Mesenchymal stem cell (in vitro differentiated cells and primary cell): ENCODE measurements at regions not wholly inside any gene's neighbourhood (a gene's known extent, or its start where the extent isn't known, plus 50 kb on each side); places are given as distances from the start of the nearest gene placed in this dataset.

Experiments used
- DNase-seq: peaks from one replicate; pipeline ENCODE4 v3.0.0-alpha.2; 2013
- H2AFZ ChIP-seq: one replicate; pipeline ENCODE4 v1.6.1; 2013; ENCODE audit warnings: low read depth, mild to moderate bottlenecking, control low read depth, inconsistent platforms, low read length, moderate library complexity
- H2AK5ac ChIP-seq: 2 replicates; pipeline ENCODE4 v1.6.1; 2013; ENCODE audit warnings: low read length, moderate library complexity, mild to moderate bottlenecking, inconsistent platforms; ENCODE audit not compliant: severe bottlenecking
- H2BK120ac ChIP-seq: one replicate; pipeline ENCODE4 v1.6.1; 2013; ENCODE audit warnings: low read depth, mild to moderate bottlenecking, inconsistent platforms, low read length, moderate library complexity
- H2BK12ac ChIP-seq, 2 experiments: one replicate each; pipeline ENCODE4 v1.6.1; 2013; ENCODE audit warnings: inconsistent platforms in 2 of 2, low read length in 2 of 2, mild to moderate bottlenecking in 2 of 2, moderate library complexity in 2 of 2, control low read depth in 1 of 2
- H2BK15ac ChIP-seq: one replicate; pipeline ENCODE4 v1.6.1; 2013; ENCODE audit warnings: mild to moderate bottlenecking, low read depth, inconsistent platforms; ENCODE audit not compliant: poor library complexity, severe bottlenecking
- H2BK5ac ChIP-seq: 2 replicates; pipeline ENCODE4 v1.6.1; 2013; ENCODE audit warnings: low read depth, mild to moderate bottlenecking, low read length, control low read depth, inconsistent platforms; ENCODE audit not compliant: poor library complexity, severe bottlenecking
- H3K14ac ChIP-seq, 2 experiments: one replicate each; pipeline ENCODE4 v1.6.1; 2013; ENCODE audit warnings: inconsistent platforms in 2 of 2, low read length in 2 of 2, control low read depth in 1 of 2, mild to moderate bottlenecking in 1 of 2, moderate library complexity in 1 of 2
- H3K18ac ChIP-seq, 2 experiments: one replicate each; pipeline ENCODE4 v1.6.1; 2013; ENCODE audit warnings: inconsistent platforms in 2 of 2, low read length in 2 of 2, control low read depth in 1 of 2, low read depth in 1 of 2, mild to moderate bottlenecking in 1 of 2
- H3K23ac ChIP-seq, 2 experiments: one replicate each; pipeline ENCODE4 v1.6.1; 2013; ENCODE audit warnings: inconsistent platforms in 2 of 2, low read length in 2 of 2, mild to moderate bottlenecking in 2 of 2, moderate library complexity in 2 of 2, control low read depth in 1 of 2
- H3K27ac ChIP-seq: 2 replicates; pipeline ENCODE4 v1.5.1; 2013; ENCODE audit warnings: mild to moderate bottlenecking, moderate library complexity, low read length, control low read depth, inconsistent platforms; ENCODE audit not compliant: poor library complexity, severe bottlenecking
- H3K27me3 ChIP-seq, 2 experiments: 2 replicates each; pipeline versions ENCODE4 v1.6.1 to v1.7.0; 2013; ENCODE audit warnings: low read length in 2 of 2, mild to moderate bottlenecking in 2 of 2, moderate library complexity in 2 of 2, control low read depth in 1 of 2, inconsistent platforms in 1 of 2; ENCODE audit not compliant: control insufficient read depth in 1 of 2, insufficient read depth in 1 of 2
- H3K36me3 ChIP-seq, 2 experiments: 2 replicates each; pipeline versions ENCODE4 v1.6.1 to v1.7.0; 2013; ENCODE audit warnings: low read length in 2 of 2, control low read depth in 1 of 2, inconsistent platforms in 1 of 2, low read depth in 1 of 2, mild to moderate bottlenecking in 1 of 2; ENCODE audit not compliant: insufficient read depth in 2 of 2, control insufficient read depth in 1 of 2
- H3K4ac ChIP-seq, 2 experiments: one replicate each; pipeline ENCODE4 v1.6.1; 2013; ENCODE audit warnings: inconsistent platforms in 2 of 2, low read length in 2 of 2, mild to moderate bottlenecking in 2 of 2, moderate library complexity in 2 of 2, control low read depth in 1 of 2, low read depth in 1 of 2
- H3K4me1 ChIP-seq: 2 replicates; pipeline ENCODE4 v1.6.1; 2013; ENCODE audit warnings: low read depth, low read length, control low read depth; ENCODE audit not compliant: control insufficient read depth, insufficient read depth
- H3K4me2 ChIP-seq: 2 replicates; pipeline ENCODE4 v1.6.1; 2013; ENCODE audit warnings: low read length, mild to moderate bottlenecking, inconsistent platforms; ENCODE audit not compliant: poor library complexity, severe bottlenecking
- H3K4me3 ChIP-seq, 2 experiments: 2 replicates each; pipeline versions ENCODE4 v1.5.1 to v1.7.0; 2013; ENCODE audit warnings: low read length in 2 of 2, mild to moderate bottlenecking in 2 of 2, control low read depth in 1 of 2, low read depth in 1 of 2; ENCODE audit not compliant: insufficient read depth in 1 of 2
- H3K79me1 ChIP-seq: replicated peaks from 2 replicates; pipeline ENCODE4 v1.6.1; 2013; ENCODE audit warnings: mild to moderate bottlenecking, control low read depth, low read length, inconsistent platforms; ENCODE audit not compliant: poor library complexity, severe bottlenecking
- H3K9ac ChIP-seq: 2 replicates; pipeline ENCODE4 v1.7.0; 2013; ENCODE audit warnings: mild to moderate bottlenecking, low read length, moderate library complexity
- H3K9me3 ChIP-seq: 2 replicates; pipeline ENCODE4 v1.7.0; 2013; ENCODE audit warnings: mild to moderate bottlenecking, low read length; ENCODE audit not compliant: control insufficient read depth
- H4K8ac ChIP-seq: one replicate; pipeline ENCODE4 v1.6.1; 2013; ENCODE audit warnings: inconsistent platforms, mild to moderate bottlenecking, low read length, moderate library complexity
- H4K91ac ChIP-seq: one replicate; pipeline ENCODE4 v1.6.1; 2013; ENCODE audit warnings: mild to moderate bottlenecking, low read length, inconsistent platforms
- WGBS: methylation state at CpG from one replicate; pipeline ENCODE4 v1.1.7; 2013; ENCODE audit warnings: mixed read lengths; 5-methylcytosine and 5-hydroxymethylcytosine counted together

- Histone ChIP-seq H3K79me1 (no peaks in the 10 kb centered on the region), H4K8ac (no peak overlapping the region), H3K4me1 (peaks cover 16% of the 10 kb centered on the region), H3K9me3 (no peaks in the 10 kb centered on the region), H3K9ac (peak overlapping the region; percentile 48), H3K14ac (no peak overlapping the region), H4K91ac (no peak overlapping the region), H2AK5ac (no peak overlapping the region), H3K27me3 (peaks cover 0 to 18% of the 10 kb centered on the region in 2 experiments), H3K27ac (no peak overlapping the region), H3K4me2 (no peak overlapping the region), H2BK15ac (no peak overlapping the region), H2BK12ac (no peak overlapping the region), H2BK5ac (no peak overlapping the region), H2BK120ac (no peak overlapping the region), H3K36me3 (no peaks in the 10 kb centered on the region), H3K23ac (no peak overlapping the region), H2AFZ (no peak overlapping the region), H3K18ac (no peak overlapping the region), H3K4me3 (no peak overlapping the region), H3K4ac (no peak overlapping the region)
- WGBS: 95% methylated on average over 10 of the region's 12 CpGs
- DNase-seq: peak; percentile 33
These were observed 68.5 kb upstream of the DUSP22 start for GRCh38 chr6:223763-224162.

DNA sequence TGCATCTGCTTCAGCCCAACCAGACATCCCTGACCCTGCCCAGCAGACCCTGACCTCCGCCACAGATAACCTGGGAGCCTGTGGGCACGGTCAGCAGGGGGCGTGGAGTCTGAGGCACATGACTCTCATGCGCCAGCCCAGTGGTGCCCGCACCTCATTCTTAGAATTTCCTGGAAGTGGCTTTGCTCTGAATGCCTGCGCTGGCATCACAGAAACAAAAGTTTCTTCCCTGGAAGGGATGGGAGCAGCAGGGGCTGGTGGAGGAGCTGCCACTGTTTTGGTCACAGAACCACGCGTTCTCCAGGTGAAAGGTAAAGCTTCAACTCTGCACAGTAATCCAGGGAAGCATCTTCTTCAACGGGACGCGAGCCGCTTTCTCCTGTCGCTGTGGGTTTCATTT, 67.9 kb upstream of the DUSP22 start:
- no peak overlapping the region for H4K91ac ChIP-seq
- peaks cover 0 to 20% of the 10 kb centered on the region in 2 experiments for H3K27me3 ChIP-seq
- no peak overlapping the region for H2BK5ac ChIP-seq
- no peaks in the 10 kb centered on the region for H3K36me3 ChIP-seq
- no peak overlapping the region for H2AFZ ChIP-seq
- no peaks in the 10 kb centered on the region for H3K79me1 ChIP-seq
- H3K9ac ChIP-seq: peak overlapping the region; percentile 48
- no peak overlapping the region for H2AK5ac ChIP-seq
- no peaks in the 10 kb centered on the region for H3K9me3 ChIP-seq
- no peak overlapping the region for H3K23ac ChIP-seq
- 94% methylated on average over 13 of the region's 13 CpGs for WGBS
- no peak overlapping the region for H2BK120ac ChIP-seq
- H3K4ac ChIP-seq: no peak overlapping the region
- H3K18ac ChIP-seq: no peak overlapping the region
- no peak overlapping the region for H2BK12ac ChIP-seq
- DNase-seq: no peak
- H3K4me2 ChIP-seq: no peak overlapping the region
- no peak overlapping the region for H2BK15ac ChIP-seq
- peaks cover 15% of the 10 kb centered on the region for H3K4me1 ChIP-seq
- no peak overlapping the region for H3K4me3 ChIP-seq
- no peak overlapping the region for H4K8ac ChIP-seq
- H3K14ac ChIP-seq: no peak overlapping the region
- H3K27ac ChIP-seq: no peak overlapping the region

- peaks cover 0 to 22% of the 10 kb centered on the region in 2 experiments for H3K27me3 ChIP-seq
- no peak overlapping the region for H2BK12ac ChIP-seq
- H4K91ac ChIP-seq: no peak overlapping the region
- H3K4me3 ChIP-seq: no peak overlapping the region
- no peaks in the 10 kb centered on the region for H3K79me1 ChIP-seq
- no peak overlapping the region for H3K4ac ChIP-seq
- H3K36me3 ChIP-seq: no peaks in the 10 kb centered on the region
- no peak for DNase-seq
- no peak overlapping the region for H2BK15ac ChIP-seq
- no peak overlapping the region for H3K18ac ChIP-seq
- no peak overlapping the region for H2BK5ac ChIP-seq
- H3K4me2 ChIP-seq: no peak overlapping the region
- no peak overlapping the region for H2AK5ac ChIP-seq
- no peak overlapping the region for H3K9ac ChIP-seq
- WGBS: 91% methylated on average over 20 of the region's 20 CpGs
- H4K8ac ChIP-seq: no peak overlapping the region
- no peaks in the 10 kb centered on the region for H3K9me3 ChIP-seq
- no peak overlapping the region for H3K27ac ChIP-seq
- no peak overlapping the region for H3K23ac ChIP-seq
- H3K14ac ChIP-seq: no peak overlapping the region
- H3K4me1 ChIP-seq: peaks cover 10% of the 10 kb centered on the region
- no peak overlapping the region for H2AFZ ChIP-seq
- H2BK120ac ChIP-seq: no peak overlapping the region
These were observed 67.1 kb upstream of the DUSP22 start for GRCh38 chr6:225121-225721.

GRCh38 chr6:225907-226306, 66.4 kb upstream of the DUSP22 start:
- DNase-seq: no peak
- no peak overlapping the region for H3K27ac ChIP-seq

More at GRCh38 chr6:225907-226306, 66.4 kb upstream of the DUSP22 start:
- peaks cover 0 to 23% of the 10 kb centered on the region in 2 experiments for H3K27me3 ChIP-seq
- no peak overlapping the region for H3K23ac ChIP-seq
- no peak overlapping the region for H2BK120ac ChIP-seq
- no peaks in the 10 kb centered on the region for H3K79me1 ChIP-seq
- peaks cover 8% of the 10 kb centered on the region for H3K4me1 ChIP-seq
- H3K18ac ChIP-seq: no peak overlapping the region
- no peaks in the 10 kb centered on the region for H3K9me3 ChIP-seq
- no peak overlapping the region for H3K9ac ChIP-seq
- no peak overlapping the region for H2AK5ac ChIP-seq
- no peak overlapping the region for H4K8ac ChIP-seq
- H2BK15ac ChIP-seq: no peak overlapping the region
- H2BK5ac ChIP-seq: no peak overlapping the region
- no peak overlapping the region for H2AFZ ChIP-seq
- no peak overlapping the region for H2BK12ac ChIP-seq
- no peak overlapping the region for H3K4me2 ChIP-seq
- H3K14ac ChIP-seq: peak overlapping the region in 1 of 2 experiments; percentile 22
- H3K4ac ChIP-seq: no peak overlapping the region
- WGBS: 89% methylated on average over 17 of the region's 17 CpGs
- no peak overlapping the region for H3K4me3 ChIP-seq
- no peak overlapping the region for H4K91ac ChIP-seq
- H3K36me3 ChIP-seq: no peaks in the 10 kb centered on the region
